Naive B cell (primary cell): ENCODE measurements at regions not wholly inside any gene's neighbourhood (a gene's known extent, or its start where the extent isn't known, plus 50 kb on each side); places are given as distances from the start of the nearest gene placed in this dataset.

Experiments
- ATAC-seq, 2 donors: fragments of 150-1000 bp; cut with Tn5 transposase; 2 replicates each; pipeline ENCODE4 v1.10.0; 2021; ENCODE audit warnings: low read depth in 2 of 2, mild to moderate bottlenecking in 2 of 2, moderate library complexity in 2 of 2
- DNase-seq: peaks from one replicate; pipeline ENCODE4 v3.0.0; 2022
- H3K27ac Mint-ChIP-seq, 6 donors: one replicate each; pipeline ENCODE4 v1.8.0; 2020 to 2022; ENCODE audit warnings: mild to moderate bottlenecking in 6 of 6, mixed read lengths in 6 of 6, moderate library complexity in 5 of 6, inconsistent platforms in 2 of 6
- H3K27me3 Mint-ChIP-seq, 3 donors: one replicate each; pipeline ENCODE4 v1.8.0; 2021 to 2022; ENCODE audit warnings: mixed read lengths in 3 of 3, mild to moderate bottlenecking in 1 of 3
- H3K36me3 Mint-ChIP-seq, 2 donors: one replicate each; pipeline ENCODE4 v1.8.0; 2020 to 2022; ENCODE audit warnings: mixed read lengths in 2 of 2, inconsistent platforms in 1 of 2, mild to moderate bottlenecking in 1 of 2
- H3K4me1 Mint-ChIP-seq, 3 donors: one replicate each; pipeline ENCODE4 v1.8.0; 2020 to 2022; ENCODE audit warnings: mixed read lengths in 3 of 3, inconsistent platforms in 1 of 3, mild to moderate bottlenecking in 1 of 3, moderate library complexity in 1 of 3
- H3K4me3 Mint-ChIP-seq, 8 donors: one replicate each; pipeline ENCODE4 v1.8.0; 2020 to 2022; ENCODE audit warnings: mild to moderate bottlenecking in 8 of 8, mixed read lengths in 8 of 8, moderate library complexity in 8 of 8, inconsistent platforms in 2 of 8
- H3K9me3 Mint-ChIP-seq, 7 donors: one replicate each; pipeline ENCODE4 v1.8.0; 2020 to 2022; ENCODE audit warnings: mixed read lengths in 7 of 7, mild to moderate bottlenecking in 5 of 7, inconsistent platforms in 2 of 7, moderate library complexity in 1 of 7

DNA sequence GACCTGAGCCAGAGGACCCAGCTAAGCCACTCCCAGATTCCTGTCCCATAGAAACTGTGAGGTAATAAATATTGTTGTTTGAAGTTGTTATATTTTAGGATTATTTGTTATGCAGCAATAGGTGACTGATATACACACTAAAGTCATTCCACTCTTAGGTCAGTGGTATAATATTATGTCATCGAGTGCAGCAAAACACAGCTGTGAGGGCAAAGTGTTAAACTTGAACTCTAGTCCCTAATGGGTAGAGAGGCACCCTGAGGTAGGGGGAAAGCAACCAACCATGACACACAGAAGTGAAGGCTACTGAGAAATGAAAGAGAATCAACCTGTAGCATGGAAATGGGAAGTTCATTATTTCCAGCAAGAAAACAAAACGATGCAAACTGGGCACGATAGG, 66.6 kb downstream of the ATXN3L start:
- no peaks in the 10 kb centered on the region for H3K27me3 Mint-ChIP-seq
- H3K4me1 Mint-ChIP-seq = peaks cover 35 to 66% (median 43%) of the 10 kb centered on the region in 3 donors
- H3K4me3 Mint-ChIP-seq = peak overlapping the region in 7 of 8 donors; percentile 18 to 71 (median 48)
- DNase-seq (peak; percentile 24), ATAC-seq (peak; percentile 37 to 38)
- peaks cover 4 to 9% of the 10 kb centered on the region in 2 donors for H3K36me3 Mint-ChIP-seq
- peak overlapping the region in 5 of 6 donors; percentile 4 to 88 (median 52) for H3K27ac Mint-ChIP-seq
- peaks cover 0 to 12% (median 0%) of the 10 kb centered on the region in 7 donors for H3K9me3 Mint-ChIP-seq

DNA sequence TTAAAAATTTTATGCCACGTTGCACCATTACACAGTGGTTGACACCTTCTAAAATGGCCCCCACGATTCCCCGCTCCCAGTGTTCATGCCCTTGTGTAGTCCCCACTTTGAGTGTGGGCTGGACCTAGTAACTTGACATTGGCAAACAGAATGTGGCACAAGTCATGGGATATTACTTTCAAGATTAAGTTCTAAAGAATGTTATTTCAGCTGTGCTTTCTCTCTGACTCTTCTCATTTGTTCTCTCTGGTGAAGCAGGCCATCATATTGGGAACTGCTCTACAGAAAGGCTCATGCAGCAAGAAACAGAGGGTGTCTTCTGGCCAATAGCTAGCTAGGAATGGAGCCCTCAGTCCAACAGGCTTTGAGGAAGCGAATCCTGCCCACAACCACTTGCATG, 67.1 kb downstream of the ATXN3L start:
- no peak for DNase-seq
- ATAC-seq = no peak
- H3K4me1 Mint-ChIP-seq = peaks cover 35 to 61% (median 42%) of the 10 kb centered on the region in 3 donors
- H3K4me3 Mint-ChIP-seq = peak overlapping the region in 2 of 8 donors; percentile 13 to 23
- H3K36me3 Mint-ChIP-seq = peaks cover 4 to 9% of the 10 kb centered on the region in 2 donors
- peak overlapping the region in 2 of 6 donors; percentile 13 to 57 for H3K27ac Mint-ChIP-seq
- peaks cover 0 to 12% (median 0%) of the 10 kb centered on the region in 7 donors for H3K9me3 Mint-ChIP-seq
- H3K27me3 Mint-ChIP-seq = no peaks in the 10 kb centered on the region

DNA sequence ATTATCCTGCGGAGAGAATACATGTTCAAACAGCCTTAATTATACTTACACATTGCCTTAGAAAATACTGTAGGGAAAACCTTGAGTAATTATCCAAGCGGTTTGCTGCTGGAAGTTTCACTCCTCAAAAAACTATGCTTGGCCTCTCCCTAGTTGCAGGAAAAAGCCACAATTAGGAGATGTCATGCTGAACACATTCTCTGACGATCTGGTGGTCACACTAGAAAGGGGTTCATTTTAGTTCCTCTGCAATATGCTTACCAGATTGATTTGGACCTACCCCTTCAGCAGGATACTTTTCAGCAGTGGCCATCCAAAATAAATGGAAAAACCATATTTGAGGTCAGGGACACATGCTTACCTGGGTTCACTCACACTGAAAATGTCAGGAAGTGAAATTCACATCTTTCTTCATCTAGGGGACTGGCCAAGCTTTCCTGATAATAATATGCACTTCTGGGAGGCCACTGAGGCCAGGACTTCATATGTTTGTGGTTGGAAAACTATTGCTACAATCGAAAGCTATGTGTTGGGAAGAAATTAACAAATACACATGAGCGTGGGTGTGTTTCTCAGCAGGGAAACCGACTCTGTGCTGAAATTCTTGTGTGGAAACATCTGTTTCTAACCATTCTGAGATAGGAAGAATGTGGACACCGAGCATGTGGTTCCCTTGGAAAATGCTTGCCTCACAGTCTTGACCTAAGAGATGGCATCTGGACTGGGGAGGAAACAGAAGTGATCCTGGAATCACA, 68.8 kb downstream of the ATXN3L start:
- Mint-ChIP-seq H3K9me3 (peaks cover 0 to 9% (median 4%) of the 10 kb centered on the region in 7 donors), H3K36me3 (peaks cover 2 to 9% of the 10 kb centered on the region in 2 donors), H3K27ac (peak overlapping the region in 1 of 6 donors; percentile 61), H3K27me3 (peaks cover 0 to 5% (median 0%) of the 10 kb centered on the region in 3 donors), H3K4me3 (no peak overlapping the region), H3K4me1 (peaks cover 24 to 45% (median 30%) of the 10 kb centered on the region in 3 donors)
- no peak for ATAC-seq
- DNase-seq = no peak

DNA sequence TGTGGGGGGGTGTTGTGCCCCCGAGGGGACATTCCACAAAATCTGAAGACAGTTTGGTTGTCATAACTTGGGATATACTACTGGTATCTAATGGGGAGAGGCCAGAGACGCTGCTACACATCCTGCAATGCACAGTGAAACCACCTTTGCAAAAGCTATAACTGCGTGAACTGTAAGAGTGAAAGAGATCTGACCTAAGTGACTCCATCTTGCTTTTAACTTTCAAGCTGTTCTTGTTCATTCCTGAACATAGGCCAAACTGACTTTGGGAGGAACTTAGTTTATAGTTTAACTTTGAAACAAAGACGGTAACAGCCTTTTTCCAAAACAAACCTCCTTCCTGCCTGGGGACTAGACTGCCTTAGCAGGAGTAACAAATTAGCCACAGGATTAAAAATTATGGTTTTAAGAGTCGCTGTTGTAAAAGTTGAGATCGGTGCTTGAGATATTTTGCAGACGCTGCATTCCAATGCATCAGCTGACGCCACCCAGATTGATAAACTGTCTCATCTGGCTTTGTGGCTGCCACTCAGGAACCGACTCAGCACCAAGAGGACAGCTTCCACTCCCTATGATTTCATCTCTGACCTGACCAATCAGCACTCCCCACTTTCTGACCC, 70.9 kb downstream of the ATXN3L start:
- no peak overlapping the region for H3K4me3 Mint-ChIP-seq
- peaks cover 2 to 19% (median 15%) of the 10 kb centered on the region in 7 donors for H3K9me3 Mint-ChIP-seq
- peaks cover 0 to 8% (median 0%) of the 10 kb centered on the region in 3 donors for H3K27me3 Mint-ChIP-seq
- ATAC-seq (no peak), DNase-seq (no peak)
- peaks cover 5 to 10% of the 10 kb centered on the region in 2 donors for H3K36me3 Mint-ChIP-seq
- H3K27ac Mint-ChIP-seq = peak overlapping the region in 3 of 6 donors; percentile 5 to 62 (median 55)
- H3K4me1 Mint-ChIP-seq = peaks cover 13 to 25% (median 16%) of the 10 kb centered on the region in 3 donors

GRCh38 chrX:13239272-13239671, 80.6 kb downstream of the ATXN3L start:
- H3K4me3 Mint-ChIP-seq = peak overlapping the region in 1 of 8 donors; percentile 54
- peak overlapping the region in 2 of 6 donors; percentile 12 to 29 for H3K27ac Mint-ChIP-seq
- peaks cover 0 to 5% (median 0%) of the 10 kb centered on the region in 7 donors for H3K9me3 Mint-ChIP-seq
- ATAC-seq = no peak
- H3K4me1 Mint-ChIP-seq = peaks cover 8 to 24% (median 14%) of the 10 kb centered on the region in 3 donors
- H3K27me3 Mint-ChIP-seq = peaks cover 0 to 17% (median 0%) of the 10 kb centered on the region in 3 donors
- no peaks in the 10 kb centered on the region for H3K36me3 Mint-ChIP-seq
- DNase-seq = no peak

DNA sequence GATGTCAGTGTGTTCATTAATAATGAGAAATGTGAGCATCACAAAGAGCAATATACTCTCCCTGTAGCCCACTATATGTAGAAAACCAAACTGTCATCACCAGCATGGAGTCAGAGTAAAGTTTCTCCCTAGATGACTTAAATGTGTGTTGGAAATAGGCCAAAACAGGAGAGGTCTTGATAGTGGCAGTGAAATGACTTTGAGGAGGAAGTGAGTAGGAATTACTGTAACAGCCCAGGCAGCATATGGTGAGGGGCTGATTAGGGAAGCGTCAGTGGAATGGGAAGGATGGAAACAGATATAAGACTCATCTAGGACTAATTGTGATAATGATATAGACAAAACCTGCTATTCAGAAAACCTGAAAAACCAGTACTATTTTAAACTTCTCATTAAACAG, 83.9 kb downstream of the ATXN3L start:
- Mint-ChIP-seq H3K27me3 (peaks cover 0 to 9% (median 0%) of the 10 kb centered on the region in 3 donors), H3K4me1 (peaks cover 5 to 33% (median 17%) of the 10 kb centered on the region in 3 donors), H3K4me3 (no peak overlapping the region), H3K36me3 (no peaks in the 10 kb centered on the region), H3K9me3 (peaks cover 0 to 4% (median 0%) of the 10 kb centered on the region in 7 donors), H3K27ac (no peak overlapping the region)
- ATAC-seq = no peak
- DNase-seq = no peak

DNA sequence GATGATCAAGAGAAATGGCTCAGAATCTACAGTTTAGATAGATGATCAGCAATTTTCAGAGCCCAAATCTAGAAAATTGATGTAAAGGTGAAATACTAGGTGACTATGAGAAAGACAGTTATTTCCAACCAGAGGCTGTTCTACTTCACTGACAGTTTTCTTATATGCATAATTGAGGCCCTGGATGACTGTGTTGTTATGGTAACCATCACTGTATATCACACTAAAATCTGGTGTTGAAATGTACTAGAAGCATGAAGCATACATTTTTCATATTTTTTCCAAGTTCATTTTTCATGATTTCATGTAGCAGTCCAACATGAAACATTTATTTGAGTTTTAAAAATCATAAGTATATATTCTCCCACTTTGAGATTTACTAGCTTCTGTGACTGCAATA, 87.4 kb downstream of the ATXN3L start:
- no peaks in the 10 kb centered on the region for H3K27me3 Mint-ChIP-seq
- ATAC-seq (no peak), DNase-seq (no peak)
- peaks cover 0 to 12% (median 9%) of the 10 kb centered on the region in 3 donors for H3K4me1 Mint-ChIP-seq
- peaks cover 0 to 3% (median 0%) of the 10 kb centered on the region in 7 donors for H3K9me3 Mint-ChIP-seq
- H3K4me3 Mint-ChIP-seq = peak overlapping the region in 1 of 8 donors; percentile 8
- H3K36me3 Mint-ChIP-seq = peaks cover 0 to 1% of the 10 kb centered on the region in 2 donors
- H3K27ac Mint-ChIP-seq = no peak overlapping the region

DNA sequence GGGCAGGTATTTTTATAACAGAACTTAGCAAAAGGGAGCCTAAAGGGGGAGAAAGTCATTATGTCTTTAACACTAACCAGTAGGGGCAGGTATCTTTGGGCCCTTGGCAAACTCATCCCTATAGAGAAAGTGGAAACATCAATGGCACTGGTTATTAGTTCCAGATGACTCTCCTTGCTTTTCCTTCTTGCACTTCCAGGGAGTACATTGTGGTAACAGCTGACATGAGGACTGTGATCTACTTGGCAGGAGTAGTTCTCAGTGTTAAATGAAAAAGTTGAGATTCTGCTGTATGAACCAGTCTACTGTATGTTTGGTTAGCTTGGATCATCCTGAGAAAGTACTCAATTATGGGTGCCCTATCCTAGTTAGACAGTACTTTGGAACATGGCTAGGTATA, 93.6 kb downstream of the ATXN3L start:
- peaks cover 0 to 5% (median 1%) of the 10 kb centered on the region in 7 donors for H3K9me3 Mint-ChIP-seq
- peaks cover 0 to 29% (median 0%) of the 10 kb centered on the region in 3 donors for H3K27me3 Mint-ChIP-seq
- peaks cover 0 to 6% of the 10 kb centered on the region in 2 donors for H3K36me3 Mint-ChIP-seq
- DNase-seq (no peak), ATAC-seq (no peak)
- peaks cover 3 to 6% (median 4%) of the 10 kb centered on the region in 3 donors for H3K4me1 Mint-ChIP-seq
- no peak overlapping the region for H3K27ac Mint-ChIP-seq
- no peak overlapping the region for H3K4me3 Mint-ChIP-seq

- H3K4me1 Mint-ChIP-seq = peaks cover 5 to 9% (median 6%) of the 10 kb centered on the region in 3 donors
- H3K36me3 Mint-ChIP-seq = peaks cover 0 to 6% of the 10 kb centered on the region in 2 donors
- peaks cover 0 to 29% (median 0%) of the 10 kb centered on the region in 3 donors for H3K27me3 Mint-ChIP-seq
Measured at GRCh38 chrX:13223868-13224567, 95.8 kb downstream of the ATXN3L start.

GRCh38 chrX:13220916-13221315, 98.9 kb downstream of the ATXN3L start:
- Mint-ChIP-seq H3K9me3 (peaks cover 0 to 5% (median 1%) of the 10 kb centered on the region in 7 donors), H3K4me3 (peak overlapping the region in 2 of 8 donors; percentile 32 to 62), H3K27ac (peak overlapping the region in 1 of 6 donors; percentile 66), H3K36me3 (peaks cover 0 to 5% of the 10 kb centered on the region in 2 donors), H3K27me3 (peaks cover 0 to 29% (median 0%) of the 10 kb centered on the region in 3 donors), H3K4me1 (peaks cover 6 to 13% (median 9%) of the 10 kb centered on the region in 3 donors)
- no peak for DNase-seq
- no peak for ATAC-seq

More at GRCh38 chrX:13223868-13224567, 95.8 kb downstream of the ATXN3L start:
- ATAC-seq (no peak), DNase-seq (no peak)
- Mint-ChIP-seq H3K4me3 (no peak overlapping the region), H3K9me3 (peaks cover 0 to 5% (median 1%) of the 10 kb centered on the region in 7 donors), H3K27ac (peak overlapping the region in 1 of 6 donors; percentile 41)

GRCh38 chrX:13219991-13220764, 99.7 kb downstream of the ATXN3L start:
- DNase-seq (no peak), ATAC-seq (no peak)
- Mint-ChIP-seq H3K9me3 (peaks cover 0 to 9% (median 1%) of the 10 kb centered on the region in 7 donors), H3K36me3 (peaks cover 0 to 9% of the 10 kb centered on the region in 2 donors), H3K27ac (no peak overlapping the region), H3K4me3 (no peak overlapping the region), H3K4me1 (peaks cover 6 to 13% (median 9%) of the 10 kb centered on the region in 3 donors), H3K27me3 (peaks cover 0 to 28% (median 0%) of the 10 kb centered on the region in 3 donors)

- peaks cover 0 to 9% of the 10 kb centered on the region in 2 donors for H3K36me3 Mint-ChIP-seq
- peaks cover 0 to 21% (median 0%) of the 10 kb centered on the region in 3 donors for H3K27me3 Mint-ChIP-seq
- DNase-seq (no peak), ATAC-seq (no peak)
- no peak overlapping the region for H3K4me3 Mint-ChIP-seq
- H3K4me1 Mint-ChIP-seq = peaks cover 6 to 13% (median 9%) of the 10 kb centered on the region in 3 donors
- no peak overlapping the region for H3K27ac Mint-ChIP-seq
- peaks cover 0 to 9% (median 0%) of the 10 kb centered on the region in 7 donors for H3K9me3 Mint-ChIP-seq
Measured at GRCh38 chrX:13218758-13219157, 101.1 kb downstream of the ATXN3L start.
